ENCODE measurements at regions not wholly inside any gene's neighbourhood (a gene's known extent, or its start where the extent isn't known, plus 50 kb on each side); places are given as distances from the start of the nearest gene placed in this dataset.

DNA sequence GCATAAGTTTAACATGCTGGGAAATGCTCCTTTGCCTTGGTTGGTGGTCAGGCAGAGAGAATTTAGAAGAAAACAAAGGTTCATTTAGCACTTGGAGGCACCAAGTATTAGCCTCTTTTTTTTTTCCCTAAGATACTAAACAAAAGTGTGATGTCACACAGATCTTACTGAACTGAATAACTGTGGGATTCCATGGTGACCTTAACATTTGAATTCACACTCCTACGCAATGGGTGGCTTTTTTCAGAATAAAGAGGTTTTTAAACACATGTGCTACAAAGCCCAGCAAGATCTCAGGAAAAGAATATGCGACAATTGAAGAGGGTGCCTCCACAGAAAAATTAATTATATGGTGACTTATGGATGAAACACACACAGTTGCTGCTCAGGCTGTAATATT, 133.4 kb upstream of the ABCB5 start:
- FAIRE-seq, result no peak
- Histone ChIP-seq H2BK15ac (ENCODE audit: low read length) (no peak overlapping the region), H3K4me2 (ENCODE audit: insufficient read depth in 1 of 2, low read depth in 2 of 2, low read length in 2 of 2) (no peak overlapping the region), H3K4ac (replicated peaks; ENCODE audit: insufficient read length, low read depth, low read length) (no peak overlapping the region), H4K5ac (ENCODE audit: insufficient read length, low read depth, low read length) (no peak overlapping the region), H3K4me1 (replicated peaks in 1 of 4; ENCODE audit: control insufficient read depth in 3 of 4, insufficient read depth in 4 of 4, low read length in 3 of 4) (no peaks in the 10 kb centered on the region; a peak in 1 of 7 replicates), H3K9me3 (ENCODE audit: insufficient read depth in 2 of 2, low read depth in 1 of 2, low read length in 1 of 2) (peaks cover 0 to under 1% of the 10 kb centered on the region in 2 experiments; a peak in 1 of 4 replicates), H3K18ac (ENCODE audit: extremely low read depth, low read length) (no peak overlapping the region), H2BK120ac (replicated peaks; ENCODE audit: low read depth, low read length) (no peak overlapping the region), H3K79me2 (ENCODE audit: control insufficient read depth in 1 of 2, insufficient read depth in 2 of 2, low read length in 2 of 2) (no peaks in the 10 kb centered on the region), H3K23ac (ENCODE audit: insufficient read length) (no peak overlapping the region), H4K8ac (ENCODE audit: extremely low read depth, insufficient read depth, low read length) (no peak overlapping the region), H2BK20ac (ENCODE audit: low read length) (no peak overlapping the region), H3K4me3 (ENCODE audit: extremely low read depth in 1 of 4, insufficient read depth in 2 of 4, low read depth in 3 of 4, low read length in 4 of 4) (no peak overlapping the region), H2BK12ac (ENCODE audit: low read depth, low read length) (no peak overlapping the region), H3K27ac (ENCODE audit: low read depth, low read length) (no peak overlapping the region), H3K56ac (replicated peaks; ENCODE audit: insufficient read length, low read depth, low read length) (no peak overlapping the region), H3K79me1 (ENCODE audit: low read depth, low read length) (no peaks in the 10 kb centered on the region), H2AK5ac (ENCODE audit: low read depth, low read length) (no peak overlapping the region), H3K27me3 (replicated peaks in 1 of 4; ENCODE audit: control insufficient read depth in 3 of 4, extremely low read depth in 1 of 4, insufficient read depth in 3 of 4, low read length in 3 of 4) (no peaks in the 10 kb centered on the region), H3K23me2 (ENCODE audit: low read depth, low read length) (no peaks in the 10 kb centered on the region), H2AFZ (ENCODE audit: low read length) (no peak overlapping the region), H3K36me3 (ENCODE audit: control insufficient read depth in 2 of 4, insufficient read depth in 4 of 4, low read length in 3 of 4) (no peaks in the 10 kb centered on the region), H4K20me1 (replicated peaks in 1 of 2; ENCODE audit: control insufficient read depth in 1 of 2, insufficient read depth in 2 of 2, low read length in 2 of 2) (no peaks in the 10 kb centered on the region), H3K9ac (replicated peaks in 1 of 4; ENCODE audit: extremely low read depth in 1 of 4, low read depth in 3 of 4, low read length in 3 of 4) (no peak overlapping the region), H3K14ac (ENCODE audit: insufficient read length) (no peak overlapping the region), H4K91ac (replicated peaks; ENCODE audit: insufficient read length, low read length) (no peak overlapping the region), H2BK5ac (ENCODE audit: low read depth, low read length) (no peak overlapping the region)
- 89% methylated on average over 2 of the region's 2 CpGs; no CpG with 5 or more reads in 1 of the 2 experiments for WGBS, 2 experiments (ENCODE audit: extremely low coverage in 1 of 2, insufficient coverage in 1 of 2, insufficient read length in 1 of 2, insufficient replicate concordance in 2 of 2, low coverage in 1 of 2, low lambda C conversion rate in 2 of 2, missing lambda C conversion rate in 1 of 2)
- POLR2A ChIA-PET (ENCODE audit: partially characterized antibody), result no interaction called here
- CTCF ChIA-PET (ENCODE audit: partially characterized antibody), result no interaction called here
- no peak for DNase-seq (ENCODE audit: low read depth in 1 of 2, low spot score in 2 of 2)
- no peak for TF ChIP-seq CBX5 (IDR thresholded peaks at IDR 0.05; ENCODE audit: low read depth, low read length)
- TF ChIP-seq CTBP2 (IDR thresholded peaks at IDR 0.05; ENCODE audit: borderline replicate concordance, insufficient read depth, insufficient read length, low read length), result no peak
- no peak for TF ChIP-seq PHF8 (conservative IDR thresholded peaks at IDR 0.05; ENCODE audit: low read depth, low read length)
- TF ChIP-seq CBX8 (IDR thresholded peaks at IDR 0.05; ENCODE audit: borderline replicate concordance, low read depth, low read length), result no peak
- TF ChIP-seq ATF2 (IDR thresholded peaks at IDR 0.05; ENCODE audit: low read length), result no peak
- TF ChIP-seq CHD2 (IDR thresholded peaks at IDR 0.05; ENCODE audit: low read length), result no peak
- no peak for TF ChIP-seq MAX (IDR thresholded peaks at IDR 0.05)
- no peak for TF ChIP-seq CREB1 (IDR thresholded peaks at IDR 0.05)
- TF ChIP-seq RBBP5 (IDR thresholded peaks at IDR 0.05; ENCODE audit: borderline replicate concordance, low read depth, low read length), result no peak
- TF ChIP-seq SIRT6 (IDR thresholded peaks at IDR 0.05; ENCODE audit: low read length), result no peak
- TF ChIP-seq, protein P1, sequence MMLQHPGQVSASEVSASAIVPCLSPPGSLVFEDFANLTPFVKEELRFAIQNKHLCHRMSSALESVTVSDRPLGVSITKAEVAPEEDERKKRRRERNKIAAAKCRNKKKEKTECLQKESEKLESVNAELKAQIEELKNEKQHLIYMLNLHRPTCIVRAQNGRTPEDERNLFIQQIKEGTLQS (IDR thresholded peaks at IDR 0.05; ENCODE audit: insufficient read depth, low read depth, low read length), result no peak
- TF ChIP-seq FOSL1 (IDR thresholded peaks at IDR 0.05; ENCODE audit: insufficient read depth, low read depth, low read length), result no peak
- TF ChIP-seq POU5F1 (IDR thresholded peaks at IDR 0.05; ENCODE audit: low read depth, low read length), result no peak

Measured in H1 (cell line).